Gastroesophageal sphincter (tissue), 4 donors: ENCODE measurements at regions not wholly inside any gene's neighbourhood (a gene's known extent, or its start where the extent isn't known, plus 50 kb on each side); places are given as distances from the start of the nearest gene placed in this dataset.

ENCODE experiments used
- ATAC-seq: fragments of 150-250 bp; one replicate; pipeline ENCODE4 v1.9.1; 2016; ENCODE audit warnings: mild to moderate bottlenecking, moderate library complexity
- H3K27ac ChIP-seq, 4 donors: fragments of 200-600 bp; sonication (generic) in 3 of 4; 1 replicate in 3 of 4; 2 replicates in 1 of 4; pipeline ENCODE4 v1.5.1; 2016 to 2019
- H3K27me3 ChIP-seq: fragments of 200-600 bp; sonication (generic); one replicate; pipeline ENCODE4 v1.5.1; 2019
- H3K36me3 ChIP-seq, 2 donors: fragments of 200-600 bp; sonication (generic); one replicate each; pipeline ENCODE4 v1.5.1; 2019; ENCODE audit warnings: control low read depth in 1 of 2
- H3K4me1 ChIP-seq, 3 donors: fragments of 200-600 bp; sonication (generic); 1 replicate in 2 of 3; 2 replicates in 1 of 3; pipeline ENCODE4 v1.5.1; 2016 to 2019; ENCODE audit warnings: control low read depth in 2 of 3
- H3K4me3 ChIP-seq, 2 donors: fragments of 200-600 bp; sonication (generic); one replicate each; pipeline ENCODE4 v1.5.1; 2019; ENCODE audit warnings: mild to moderate bottlenecking in 1 of 2, moderate library complexity in 1 of 2
- H3K9me3 ChIP-seq, 3 donors: fragments of 200-600 bp; sonication (generic); one replicate each; pipeline ENCODE4 v1.5.1; 2017 to 2019; ENCODE audit warnings: control low read depth in 2 of 3
- CTCF ChIP-seq, 4 experiments: fragments of 200-600 bp in 2 of 4; fragments of 450-650 bp in 2 of 4; sonication (generic) in 1 of 4; IDR thresholded peaks; one replicate each; pipeline ENCODE4 v1.5.1; 2017 to 2019; ENCODE audit warnings: antibody characterized with exemption in 4 of 4, mild to moderate bottlenecking in 2 of 4, moderate library complexity in 2 of 4
- EP300 ChIP-seq: sonication (generic); formaldehyde crosslinking; IDR thresholded peaks from one replicate; pipeline ENCODE4 v1.6.1; 2017; ENCODE audit warnings: antibody characterized with exemption, mild to moderate bottlenecking
- POLR2A ChIP-seq, 2 donors: fragments of 450-650 bp; IDR thresholded peaks; one replicate each; pipeline ENCODE4 v1.6.1; 2017; ENCODE audit warnings: antibody characterized with exemption in 2 of 2, mild to moderate bottlenecking in 2 of 2, moderate library complexity in 1 of 2
- POLR2AphosphoS5 ChIP-seq: sonication (generic); formaldehyde crosslinking; IDR thresholded peaks from one replicate; pipeline ENCODE4 v1.6.1; 2017; ENCODE audit warnings: antibody characterized with exemption
- WGBS, 2 donors: methylation state at CpG; one replicate each; pipeline ENCODE4 v1.1.5; 2018; ENCODE audit warnings: low coverage in 1 of 2; 5-methylcytosine and 5-hydroxymethylcytosine counted together

GRCh38 chr11:25899617-25900160, 432.2 kb upstream of the ANO3 start:
- ATAC-seq = no peak
- no peaks in the 10 kb centered on the region for H3K36me3 ChIP-seq
- no peaks in the 10 kb centered on the region for H3K9me3 ChIP-seq
- no peaks in the 10 kb centered on the region for H3K27me3 ChIP-seq
- TF ChIP-seq EP300 = no peak
- TF ChIP-seq POLR2AphosphoS5 = no peak
- TF ChIP-seq CTCF (IDR thresholded peaks at IDR 0.05) = no peak
- TF ChIP-seq POLR2A (IDR thresholded peaks at IDR 0.05) = no peak
- no peak overlapping the region for H3K27ac ChIP-seq
- 73 to 100% methylated on average over 1 to 3 of the region's 3 CpGs for WGBS, 2 donors
- no peaks in the 10 kb centered on the region for H3K4me1 ChIP-seq
- no peak overlapping the region for H3K4me3 ChIP-seq

- Histone ChIP-seq H3K9me3 (no peaks in the 10 kb centered on the region), H3K4me3 (no peak overlapping the region), H3K4me1 (no peaks in the 10 kb centered on the region), H3K27ac (no peak overlapping the region), H3K36me3 (no peaks in the 10 kb centered on the region), H3K27me3 (no peaks in the 10 kb centered on the region)
- 89 to 99% methylated on average over 4 of the region's 4 CpGs for WGBS, 2 donors
- no peak for TF ChIP-seq CTCF (IDR thresholded peaks at IDR 0.05)
- no peak for TF ChIP-seq POLR2A (IDR thresholded peaks at IDR 0.05)
- TF ChIP-seq POLR2AphosphoS5 = no peak
- no peak for TF ChIP-seq EP300
- no peak for ATAC-seq
Observed at GRCh38 chr11:25900814-25901213, 431.1 kb upstream of the ANO3 start.

- no peak overlapping the region for H3K4me3 ChIP-seq
- WGBS, 2 donors = 92 to 93% methylated on average over 15 of the region's 15 CpGs
Observed at GRCh38 chr11:25901415-25901814, 430.5 kb upstream of the ANO3 start.

GRCh38 chr11:25902476-25902875, 429.5 kb upstream of the ANO3 start:
- H3K9me3 ChIP-seq = no peaks in the 10 kb centered on the region
- H3K36me3 ChIP-seq = no peaks in the 10 kb centered on the region
- H3K4me3 ChIP-seq = no peak overlapping the region
- TF ChIP-seq EP300 (no peak), POLR2AphosphoS5 (no peak), POLR2A (IDR thresholded peaks at IDR 0.05) (no peak), CTCF (IDR thresholded peaks at IDR 0.05) (no peak)
- ATAC-seq = no peak
- H3K27me3 ChIP-seq = no peaks in the 10 kb centered on the region
- WGBS, 2 donors = 43 to 71% methylated on average over 3 of the region's 3 CpGs
- no peak overlapping the region for H3K27ac ChIP-seq
- H3K4me1 ChIP-seq = no peaks in the 10 kb centered on the region

More at GRCh38 chr11:25901415-25901814, 430.5 kb upstream of the ANO3 start:
- Histone ChIP-seq H3K27ac (no peak overlapping the region), H3K27me3 (no peaks in the 10 kb centered on the region), H3K9me3 (no peaks in the 10 kb centered on the region), H3K36me3 (no peaks in the 10 kb centered on the region), H3K4me1 (no peaks in the 10 kb centered on the region)
- ATAC-seq = no peak
- no peak for TF ChIP-seq EP300
- no peak for TF ChIP-seq CTCF (IDR thresholded peaks at IDR 0.05)

GRCh38 chr11:25908726-25909125, 423.2 kb upstream of the ANO3 start:
- WGBS, 2 donors = 58 to 70% methylated on average over 2 of the region's 2 CpGs
- no peaks in the 10 kb centered on the region for H3K27me3 ChIP-seq
- no peaks in the 10 kb centered on the region for H3K9me3 ChIP-seq
- no peaks in the 10 kb centered on the region for H3K4me1 ChIP-seq
- no peak for ATAC-seq
- H3K36me3 ChIP-seq = no peaks in the 10 kb centered on the region
- no peak overlapping the region for H3K4me3 ChIP-seq
- no peak overlapping the region for H3K27ac ChIP-seq
- no peak for TF ChIP-seq POLR2AphosphoS5
- TF ChIP-seq EP300 = no peak
- TF ChIP-seq POLR2A (IDR thresholded peaks at IDR 0.05) = no peak
- TF ChIP-seq CTCF (IDR thresholded peaks at IDR 0.05) = no peak
